Panc1 (cell line): ENCODE measurements at regions not wholly inside any gene's neighbourhood (a gene's known extent, or its start where the extent isn't known, plus 50 kb on each side); places are given as distances from the start of the nearest gene placed in this dataset.

Experiments
- POLR2AphosphoS5 ChIP-seq: IDR thresholded peaks from 2 replicates; pipeline ENCODE4 v1.6.1; 2012; ENCODE audit warnings: mild to moderate bottlenecking, low read depth, low read length, moderate library complexity
- TCF7L2 ChIP-seq: IDR thresholded peaks from 2 replicates; pipeline ENCODE4 v1.6.1; 2011; ENCODE audit warnings: mild to moderate bottlenecking, low read depth, low read length, inconsistent platforms
- TF ChIP-seq, protein P1 (sequence below): fragments of 450-650 bp; IDR thresholded peaks from 2 replicates; pipeline ENCODE4 v1.5.1; 2017; ENCODE audit warnings: mild to moderate bottlenecking

GRCh38 chr10:63994371-63994770 is 473.2 kb downstream of the REEP3 start:
- TF ChIP-seq, protein P1, sequence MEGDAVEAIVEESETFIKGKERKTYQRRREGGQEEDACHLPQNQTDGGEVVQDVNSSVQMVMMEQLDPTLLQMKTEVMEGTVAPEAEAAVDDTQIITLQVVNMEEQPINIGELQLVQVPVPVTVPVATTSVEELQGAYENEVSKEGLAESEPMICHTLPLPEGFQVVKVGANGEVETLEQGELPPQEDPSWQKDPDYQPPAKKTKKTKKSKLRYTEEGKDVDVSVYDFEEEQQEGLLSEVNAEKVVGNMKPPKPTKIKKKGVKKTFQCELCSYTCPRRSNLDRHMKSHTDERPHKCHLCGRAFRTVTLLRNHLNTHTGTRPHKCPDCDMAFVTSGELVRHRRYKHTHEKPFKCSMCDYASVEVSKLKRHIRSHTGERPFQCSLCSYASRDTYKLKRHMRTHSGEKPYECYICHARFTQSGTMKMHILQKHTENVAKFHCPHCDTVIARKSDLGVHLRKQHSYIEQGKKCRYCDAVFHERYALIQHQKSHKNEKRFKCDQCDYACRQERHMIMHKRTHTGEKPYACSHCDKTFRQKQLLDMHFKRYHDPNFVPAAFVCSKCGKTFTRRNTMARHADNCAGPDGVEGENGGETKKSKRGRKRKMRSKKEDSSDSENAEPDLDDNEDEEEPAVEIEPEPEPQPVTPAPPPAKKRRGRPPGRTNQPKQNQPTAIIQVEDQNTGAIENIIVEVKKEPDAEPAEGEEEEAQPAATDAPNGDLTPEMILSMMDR: no peak
- TF ChIP-seq POLR2AphosphoS5 (no peak), TCF7L2 (no peak)
